Neural progenitor cell (in vitro differentiated cells): ENCODE measurements at regions not wholly inside any gene's neighbourhood (a gene's known extent, or its start where the extent isn't known, plus 50 kb on each side); places are given as distances from the start of the nearest gene placed in this dataset.
A peak's percentile ranks its signal among the peaks of the same experiment; 100 is the strongest.

Experiments
- EZH2 ChIP-seq: fragments of 200-600 bp; sonication (generic); IDR thresholded peaks from 2 replicates; pipeline ENCODE4 v1.6.1; 2017; ENCODE audit warnings: antibody characterized with exemption, mild to moderate bottlenecking, moderate library complexity
- EZH2phosphoT487 ChIP-seq: fragments of 200-600 bp; sonication (generic); IDR thresholded peaks from 2 replicates; pipeline ENCODE4 v1.6.1; 2017; ENCODE audit warnings: antibody characterized with exemption
- TF ChIP-seq, protein P1 (sequence below): fragments of 200-600 bp; sonication (generic); IDR thresholded peaks from 2 replicates; pipeline ENCODE4 v1.5.1; 2017; ENCODE audit warnings: antibody characterized with exemption, mild to moderate bottlenecking

DNA sequence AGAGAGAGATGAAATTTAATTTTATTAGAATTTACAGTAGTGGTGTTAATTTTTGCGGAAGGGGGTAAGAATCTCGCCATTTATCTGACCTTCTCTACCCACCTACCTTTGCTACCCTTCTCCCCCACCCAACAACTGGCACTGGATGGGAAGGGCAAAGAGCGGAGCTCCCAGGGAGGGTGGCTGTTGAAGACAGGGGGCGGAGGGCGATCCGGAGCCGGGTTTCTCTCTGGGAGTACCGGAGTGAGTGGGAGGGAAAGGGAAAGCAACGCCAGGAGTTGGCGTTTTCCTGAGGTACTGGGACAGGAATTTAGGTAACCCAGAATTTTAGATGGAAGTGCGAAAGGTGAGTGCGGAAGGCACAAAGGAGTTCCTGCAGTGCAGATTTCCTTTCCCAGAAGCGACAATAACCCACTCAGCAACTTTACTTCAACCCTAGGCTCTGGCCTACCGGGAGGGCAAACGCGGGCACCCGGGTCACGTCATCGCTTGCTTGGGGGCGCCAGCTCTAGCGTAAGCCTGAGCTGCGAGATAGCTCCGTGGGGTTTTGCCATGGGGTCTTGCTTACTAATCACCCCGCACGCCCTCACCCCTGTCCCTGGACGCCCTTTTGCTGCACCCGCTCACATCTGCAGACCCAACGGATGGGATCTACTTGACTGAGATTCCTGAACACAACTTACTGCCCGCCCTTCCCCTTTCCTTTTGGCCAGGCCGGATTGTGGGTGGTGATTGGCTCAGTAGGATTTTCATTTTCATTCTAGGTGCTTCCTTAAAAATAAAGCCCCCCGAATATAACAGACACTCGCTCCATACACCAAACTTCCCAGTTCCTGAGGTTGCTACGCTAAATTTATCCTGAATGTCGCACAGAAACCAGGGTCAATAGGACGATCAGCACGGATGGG is 413.0 kb upstream of the ESRRG start:
- TF ChIP-seq, protein P1, sequence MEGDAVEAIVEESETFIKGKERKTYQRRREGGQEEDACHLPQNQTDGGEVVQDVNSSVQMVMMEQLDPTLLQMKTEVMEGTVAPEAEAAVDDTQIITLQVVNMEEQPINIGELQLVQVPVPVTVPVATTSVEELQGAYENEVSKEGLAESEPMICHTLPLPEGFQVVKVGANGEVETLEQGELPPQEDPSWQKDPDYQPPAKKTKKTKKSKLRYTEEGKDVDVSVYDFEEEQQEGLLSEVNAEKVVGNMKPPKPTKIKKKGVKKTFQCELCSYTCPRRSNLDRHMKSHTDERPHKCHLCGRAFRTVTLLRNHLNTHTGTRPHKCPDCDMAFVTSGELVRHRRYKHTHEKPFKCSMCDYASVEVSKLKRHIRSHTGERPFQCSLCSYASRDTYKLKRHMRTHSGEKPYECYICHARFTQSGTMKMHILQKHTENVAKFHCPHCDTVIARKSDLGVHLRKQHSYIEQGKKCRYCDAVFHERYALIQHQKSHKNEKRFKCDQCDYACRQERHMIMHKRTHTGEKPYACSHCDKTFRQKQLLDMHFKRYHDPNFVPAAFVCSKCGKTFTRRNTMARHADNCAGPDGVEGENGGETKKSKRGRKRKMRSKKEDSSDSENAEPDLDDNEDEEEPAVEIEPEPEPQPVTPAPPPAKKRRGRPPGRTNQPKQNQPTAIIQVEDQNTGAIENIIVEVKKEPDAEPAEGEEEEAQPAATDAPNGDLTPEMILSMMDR = no peak
- TF ChIP-seq EZH2 = peak; percentile 69
- no peak for TF ChIP-seq EZH2phosphoT487
